B cell (primary cell): ENCODE measurements at regions not wholly inside any gene's neighbourhood (a gene's known extent, or its start where the extent isn't known, plus 50 kb on each side); places are given as distances from the start of the nearest gene placed in this dataset.

Source experiments
- ATAC-seq: fragments of 200-7000 bp; cut with Tn5 transposase; one replicate; pipeline ENCODE4 v1.10.0; 2021; ENCODE audit warnings: low read depth, mild to moderate bottlenecking, moderate number of reproducible peaks, moderate library complexity
- CTCF ChIA-PET: fragments of 350-600 bp; sonication (Branson Sonifier 250); formaldehyde crosslinking; loops from one replicate; lab custom pipeline; 2021; ENCODE audit warnings: antibody characterized with exemption, inconsistent platforms; lab: Charles Lee
- POLR2A ChIA-PET: fragments of 350-600 bp; sonication (Branson Sonifier 250); formaldehyde crosslinking; loops from one replicate; lab custom pipeline; 2021; ENCODE audit warnings: antibody characterized with exemption; lab: Charles Lee
- DNase-seq: peaks from one replicate; pipeline ENCODE4 v3.0.0; 2013
- H2AFZ ChIP-seq: 2 replicates; pipeline ENCODE4 v1.6.1; 2012; ENCODE audit warnings: mild to moderate bottlenecking, low read depth, low read length; ENCODE audit not compliant: insufficient read depth, poor library complexity, severe bottlenecking
- H3K27ac ChIP-seq, 2 donors: 1 replicate in 1 of 2; 2 replicates in 1 of 2; pipeline ENCODE4 v1.5.1; 2012 to 2013; ENCODE audit warnings: low read length in 2 of 2, mild to moderate bottlenecking in 2 of 2, moderate library complexity in 1 of 2
- H3K27me3 ChIP-seq, 4 experiments: fragments of 200-600 bp in 1 of 4; sonication (generic) in 1 of 4; replicated peaks in 1 of 4; 1 replicate in 2 of 4; 2 replicates in 2 of 4; pipeline versions ENCODE4 v1.6.1 to v1.7.0; 2013 to 2016; ENCODE audit warnings: low read length in 3 of 4, mild to moderate bottlenecking in 2 of 4, mixed read lengths in 1 of 4, moderate library complexity in 1 of 4; ENCODE audit not compliant: insufficient read depth in 4 of 4, control insufficient read depth in 3 of 4; ENCODE audit errors: control extremely low read depth in 1 of 4
- H3K36me3 ChIP-seq, 2 experiments: replicated peaks in 1 of 2; 1 replicate in 1 of 2; 2 replicates in 1 of 2; pipeline versions ENCODE4 v1.6.1 to v1.7.1; 2013; ENCODE audit warnings: low read length in 1 of 2; ENCODE audit not compliant: insufficient read depth in 2 of 2, control insufficient read depth in 1 of 2; ENCODE audit errors: control extremely low read depth in 1 of 2, extremely low read depth in 1 of 2
- H3K4me1 ChIP-seq, 2 donors: fragments of 200-600 bp in 1 of 2; sonication (generic) in 1 of 2; 1 replicate in 1 of 2; 2 replicates in 1 of 2; pipeline versions ENCODE4 v1.5.1 to v1.6.1; 2013 to 2017; ENCODE audit warnings: low read length in 2 of 2; ENCODE audit not compliant: control insufficient read depth in 2 of 2, insufficient read depth in 2 of 2
- H3K4me2 ChIP-seq: replicated peaks from 2 replicates; pipeline ENCODE3; 2012; ENCODE audit warnings: mild to moderate bottlenecking, low read depth, low read length; ENCODE audit not compliant: poor library complexity, severe bottlenecking
- H3K4me3 ChIP-seq, 5 experiments: fragments of 200-600 bp in 1 of 5; sonication (generic) in 1 of 5; 1 replicate in 3 of 5; 2 replicates in 2 of 5; pipeline versions ENCODE4 v1.5.1 to v1.7.0; 2011 to 2016; ENCODE audit warnings: low read length in 4 of 5, mild to moderate bottlenecking in 4 of 5, low read depth in 2 of 5, control low read depth in 1 of 5, moderate library complexity in 1 of 5; ENCODE audit not compliant: insufficient read depth in 1 of 5; ENCODE audit errors: control extremely low read depth in 1 of 5, extremely low read depth in 1 of 5
- H3K79me2 ChIP-seq: fragments of 200-600 bp; sonication (generic); one replicate; pipeline ENCODE4 v1.6.0; 2016; ENCODE audit warnings: low read length; ENCODE audit not compliant: control insufficient read depth, insufficient read depth
- H3K9ac ChIP-seq: fragments of 200-600 bp; sonication (generic); 2 replicates; pipeline ENCODE4 v1.6.1; 2017; ENCODE audit warnings: mild to moderate bottlenecking, low read length, moderate library complexity
- H3K9me3 ChIP-seq, 3 donors: one replicate each; pipeline versions ENCODE4 v1.6.1 to v1.7.1; 2013; ENCODE audit warnings: low read length in 2 of 3; ENCODE audit not compliant: control insufficient read depth in 2 of 3, insufficient read depth in 1 of 3; ENCODE audit errors: control extremely low read depth in 1 of 3
- H4K20me1 ChIP-seq: 2 replicates; pipeline ENCODE4 v1.6.0; 2012; ENCODE audit warnings: mild to moderate bottlenecking, low read length; ENCODE audit not compliant: insufficient read depth, control insufficient read depth, poor library complexity, severe bottlenecking
- H3K27ac Mint-ChIP-seq: one replicate; pipeline ENCODE4 v1.8.0; 2021; ENCODE audit warnings: mixed read lengths
- H3K27me3 Mint-ChIP-seq: one replicate; pipeline ENCODE4 v1.8.0; 2021; ENCODE audit warnings: mixed read lengths
- H3K4me1 Mint-ChIP-seq: one replicate; pipeline ENCODE4 v1.8.0; 2021; ENCODE audit warnings: mixed read lengths
- H3K4me3 Mint-ChIP-seq: one replicate; pipeline ENCODE4 v1.8.0; 2021; ENCODE audit warnings: mixed read lengths
- H3K9me3 Mint-ChIP-seq: one replicate; pipeline ENCODE4 v1.8.0; 2022; ENCODE audit warnings: mixed read lengths; ENCODE audit not compliant: insufficient read depth
- EZH2 ChIP-seq: IDR thresholded peaks from 2 replicates; pipeline ENCODE4 v1.6.1; 2012; ENCODE audit warnings: borderline replicate concordance, low read depth, mild to moderate bottlenecking, moderate library complexity, low read length; ENCODE audit not compliant: insufficient read depth, poor library complexity, severe bottlenecking
- WGBS: methylation state at CpG from one replicate; pipeline ENCODE4 v1.1.5; 2013; ENCODE audit warnings: missing lambda C conversion rate; ENCODE audit not compliant: insufficient coverage; 5-methylcytosine and 5-hydroxymethylcytosine counted together
- intact Hi-C: fragments of 100-400 bp; cut with micrococcal nuclease; formaldehyde crosslinking; loops from one replicate; pipeline ENCODE4 v1.10.0; 2022
- TF ChIP-seq, protein P1 (sequence below): fragments of 200-600 bp; IDR thresholded peaks from one replicate; pipeline ENCODE4 v1.8.0; 2022; ENCODE audit warnings: antibody characterized with exemption, mild to moderate bottlenecking

DNA sequence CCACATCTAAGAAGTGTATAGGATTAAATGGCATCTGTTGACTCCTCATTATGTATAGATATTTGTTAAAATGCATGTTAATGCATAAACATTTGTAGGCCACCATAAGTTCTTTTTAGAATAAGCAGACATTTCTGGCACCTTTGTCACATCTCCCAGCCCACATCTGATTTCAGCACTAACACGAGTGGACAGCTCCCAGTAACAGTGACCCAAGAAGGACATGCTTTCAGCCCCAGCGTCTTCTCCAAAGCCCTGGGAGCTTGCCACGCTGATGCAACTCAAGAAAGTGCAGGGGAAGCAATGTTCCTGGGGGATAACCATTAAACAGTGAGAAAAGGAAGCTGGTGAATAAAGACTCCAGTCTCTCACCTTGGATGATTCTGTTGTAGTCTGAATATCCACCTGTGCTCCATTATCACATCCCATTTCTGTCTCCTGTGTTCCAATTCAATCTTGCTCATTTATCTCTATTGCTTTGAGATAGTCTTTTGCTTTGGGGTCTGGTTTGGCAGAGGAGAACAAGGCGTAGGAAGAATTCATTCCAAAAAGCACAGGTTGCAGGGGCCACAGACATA, 182.6 kb upstream of the THSD7B start:
- Histone ChIP-seq H2AFZ (no peak overlapping the region), H3K27me3 (no peaks in the 10 kb centered on the region), H3K9me3 (peaks cover 0 to 3% (median 0%) of the 10 kb centered on the region in 3 donors), H4K20me1 (no peaks in the 10 kb centered on the region), H3K36me3 (no peaks in the 10 kb centered on the region), H3K4me3 (no peak overlapping the region), H3K27ac (no peak overlapping the region), H3K4me2 (no peak overlapping the region), H3K9ac (no peak overlapping the region), H3K4me1 (no peaks in the 10 kb centered on the region), H3K79me2 (no peaks in the 10 kb centered on the region)
- CTCF ChIA-PET: no interaction called here
- Mint-ChIP-seq H3K27me3 (peaks cover 9% of the 10 kb centered on the region), H3K9me3 (no peaks in the 10 kb centered on the region), H3K4me1 (no peaks in the 10 kb centered on the region), H3K27ac (no peak overlapping the region), H3K4me3 (no peak overlapping the region)
- POLR2A ChIA-PET: no interaction called here
- no peak for DNase-seq
- intact Hi-C loops: no loop called here
- no peak for ATAC-seq
- WGBS: 21% methylated on average over 3 of the region's 4 CpGs
- no peak for TF ChIP-seq EZH2
- TF ChIP-seq, protein P1, sequence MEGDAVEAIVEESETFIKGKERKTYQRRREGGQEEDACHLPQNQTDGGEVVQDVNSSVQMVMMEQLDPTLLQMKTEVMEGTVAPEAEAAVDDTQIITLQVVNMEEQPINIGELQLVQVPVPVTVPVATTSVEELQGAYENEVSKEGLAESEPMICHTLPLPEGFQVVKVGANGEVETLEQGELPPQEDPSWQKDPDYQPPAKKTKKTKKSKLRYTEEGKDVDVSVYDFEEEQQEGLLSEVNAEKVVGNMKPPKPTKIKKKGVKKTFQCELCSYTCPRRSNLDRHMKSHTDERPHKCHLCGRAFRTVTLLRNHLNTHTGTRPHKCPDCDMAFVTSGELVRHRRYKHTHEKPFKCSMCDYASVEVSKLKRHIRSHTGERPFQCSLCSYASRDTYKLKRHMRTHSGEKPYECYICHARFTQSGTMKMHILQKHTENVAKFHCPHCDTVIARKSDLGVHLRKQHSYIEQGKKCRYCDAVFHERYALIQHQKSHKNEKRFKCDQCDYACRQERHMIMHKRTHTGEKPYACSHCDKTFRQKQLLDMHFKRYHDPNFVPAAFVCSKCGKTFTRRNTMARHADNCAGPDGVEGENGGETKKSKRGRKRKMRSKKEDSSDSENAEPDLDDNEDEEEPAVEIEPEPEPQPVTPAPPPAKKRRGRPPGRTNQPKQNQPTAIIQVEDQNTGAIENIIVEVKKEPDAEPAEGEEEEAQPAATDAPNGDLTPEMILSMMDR: no peak

DNA sequence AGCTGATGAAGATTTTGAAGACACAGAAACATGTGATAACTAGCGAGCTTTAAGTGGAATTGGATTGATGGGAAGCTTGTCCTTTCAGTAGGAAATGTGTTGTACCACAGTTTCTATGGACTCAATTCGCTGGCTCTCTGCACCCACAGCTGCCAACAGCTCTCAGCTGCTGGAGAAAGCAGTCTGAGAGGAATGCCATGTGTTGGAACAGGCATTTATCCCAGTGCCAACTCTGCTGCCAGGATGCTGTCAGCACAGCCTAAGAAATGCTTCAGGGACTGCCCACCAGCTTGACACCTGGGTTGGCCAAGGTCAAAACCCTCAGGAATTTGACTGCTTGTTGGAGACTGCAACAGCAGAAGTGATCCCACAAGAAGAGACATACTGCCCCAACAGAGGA, 193.0 kb upstream of the THSD7B start:
- Mint-ChIP-seq H3K27ac (no peak overlapping the region), H3K27me3 (peaks cover 11% of the 10 kb centered on the region), H3K4me3 (no peak overlapping the region), H3K4me1 (no peaks in the 10 kb centered on the region), H3K9me3 (no peaks in the 10 kb centered on the region)
- H3K9me3 ChIP-seq: no peaks in the 10 kb centered on the region
- H3K9ac ChIP-seq: no peak overlapping the region
- H3K79me2 ChIP-seq: no peaks in the 10 kb centered on the region
- DNase-seq: no peak
- 10% methylated on average over 1 of the region's 2 CpGs for WGBS
- no peak for TF ChIP-seq EZH2
- TF ChIP-seq, protein P1: no peak
- POLR2A ChIA-PET: no interaction called here
- H3K4me2 ChIP-seq: no peak overlapping the region
- H3K27me3 ChIP-seq: no peaks in the 10 kb centered on the region
- no peak overlapping the region for H3K27ac ChIP-seq
- H2AFZ ChIP-seq: no peak overlapping the region
- H3K36me3 ChIP-seq: no peaks in the 10 kb centered on the region
- no peak for ATAC-seq
- no peak overlapping the region for H3K4me3 ChIP-seq
- intact Hi-C loops: no loop called here
- no peaks in the 10 kb centered on the region for H3K4me1 ChIP-seq
- H4K20me1 ChIP-seq: no peaks in the 10 kb centered on the region
- CTCF ChIA-PET: no interaction called here
